GM12875 (cell line): ENCODE measurements at regions not wholly inside any gene's neighbourhood (a gene's known extent, or its start where the extent isn't known, plus 50 kb on each side); places are given as distances from the start of the nearest gene placed in this dataset.
"Not testable (repeated sequence)": the region's sequence is repeated elsewhere in the genome, so short reads cannot be mapped to it uniquely, and the experiment has no call there.

Experiments used
- H3K4me3 ChIP-seq: one replicate; pipeline ENCODE4 v1.5.1; 2011; ENCODE audit warnings: low read depth, low read length, control low read depth
- TF ChIP-seq, protein P1 (sequence below): IDR thresholded peaks from 2 replicates; pipeline ENCODE4 v1.5.1; 2011; ENCODE audit warnings: low read depth, mild to moderate bottlenecking, control low read depth, inconsistent platforms, low read length, moderate library complexity, borderline replicate concordance; ENCODE audit not compliant: insufficient read depth

DNA sequence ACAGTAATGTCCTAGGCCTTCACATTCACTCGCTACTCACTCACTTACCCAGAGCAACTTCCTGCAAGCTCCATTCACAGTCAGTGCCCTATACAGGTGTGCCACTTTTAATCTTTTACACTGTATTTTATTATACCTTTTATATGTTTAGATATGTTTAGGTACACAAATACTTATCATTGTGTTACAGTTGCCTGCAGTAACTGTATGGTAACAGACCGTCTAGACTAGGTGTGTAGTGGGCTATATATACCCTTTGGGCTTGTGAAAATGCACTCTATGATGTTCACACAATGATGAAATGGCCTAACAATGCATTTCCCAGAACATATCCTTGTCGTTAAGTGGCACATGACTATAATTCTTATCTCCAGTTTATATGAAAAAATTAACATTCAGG is 204.5 kb upstream of the HMCN1 start:
- TF ChIP-seq, protein P1, sequence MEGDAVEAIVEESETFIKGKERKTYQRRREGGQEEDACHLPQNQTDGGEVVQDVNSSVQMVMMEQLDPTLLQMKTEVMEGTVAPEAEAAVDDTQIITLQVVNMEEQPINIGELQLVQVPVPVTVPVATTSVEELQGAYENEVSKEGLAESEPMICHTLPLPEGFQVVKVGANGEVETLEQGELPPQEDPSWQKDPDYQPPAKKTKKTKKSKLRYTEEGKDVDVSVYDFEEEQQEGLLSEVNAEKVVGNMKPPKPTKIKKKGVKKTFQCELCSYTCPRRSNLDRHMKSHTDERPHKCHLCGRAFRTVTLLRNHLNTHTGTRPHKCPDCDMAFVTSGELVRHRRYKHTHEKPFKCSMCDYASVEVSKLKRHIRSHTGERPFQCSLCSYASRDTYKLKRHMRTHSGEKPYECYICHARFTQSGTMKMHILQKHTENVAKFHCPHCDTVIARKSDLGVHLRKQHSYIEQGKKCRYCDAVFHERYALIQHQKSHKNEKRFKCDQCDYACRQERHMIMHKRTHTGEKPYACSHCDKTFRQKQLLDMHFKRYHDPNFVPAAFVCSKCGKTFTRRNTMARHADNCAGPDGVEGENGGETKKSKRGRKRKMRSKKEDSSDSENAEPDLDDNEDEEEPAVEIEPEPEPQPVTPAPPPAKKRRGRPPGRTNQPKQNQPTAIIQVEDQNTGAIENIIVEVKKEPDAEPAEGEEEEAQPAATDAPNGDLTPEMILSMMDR: no peak
- no peak overlapping the region for H3K4me3 ChIP-seq

DNA sequence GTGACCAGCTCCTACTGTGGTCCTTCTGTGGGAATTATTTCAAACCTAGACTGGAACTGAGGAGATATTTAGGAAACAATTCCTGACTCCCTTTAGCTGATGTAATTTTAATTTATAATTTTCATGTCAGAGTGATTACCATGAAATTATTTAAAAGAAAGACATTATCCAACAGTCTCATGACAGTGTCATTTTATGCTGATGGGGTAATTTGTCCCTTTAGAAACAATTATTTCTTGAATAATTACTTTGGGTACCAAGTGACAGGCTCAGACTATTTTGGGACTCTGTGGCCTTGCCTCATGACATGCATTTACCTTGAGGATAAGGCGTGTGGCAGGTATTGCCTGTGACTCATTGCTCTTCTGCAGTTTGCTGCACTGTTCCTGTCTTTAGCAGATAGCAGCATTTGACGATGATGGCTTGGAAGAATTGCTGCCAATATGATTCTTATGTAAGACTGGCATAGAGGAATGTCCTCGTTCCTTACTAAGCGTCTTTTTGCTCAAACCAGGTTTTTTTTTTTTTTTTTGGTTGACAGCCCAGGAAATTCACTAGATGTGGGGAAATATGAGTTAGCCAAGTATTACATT is 206.0 kb upstream of the HMCN1 start:
- TF ChIP-seq, protein P1: no peak
- no peak overlapping the region for H3K4me3 ChIP-seq

GRCh38 chr1:185526344-185527307 is 207.6 kb upstream of the HMCN1 start:
- TF ChIP-seq, protein P1: no peak
- H3K4me3 ChIP-seq: no peak overlapping the region

- TF ChIP-seq, protein P1: no peak
- no peak overlapping the region for H3K4me3 ChIP-seq
Measured at GRCh38 chr1:185520188-185520920, 203.3 kb upstream of the IVNS1ABP start.

DNA sequence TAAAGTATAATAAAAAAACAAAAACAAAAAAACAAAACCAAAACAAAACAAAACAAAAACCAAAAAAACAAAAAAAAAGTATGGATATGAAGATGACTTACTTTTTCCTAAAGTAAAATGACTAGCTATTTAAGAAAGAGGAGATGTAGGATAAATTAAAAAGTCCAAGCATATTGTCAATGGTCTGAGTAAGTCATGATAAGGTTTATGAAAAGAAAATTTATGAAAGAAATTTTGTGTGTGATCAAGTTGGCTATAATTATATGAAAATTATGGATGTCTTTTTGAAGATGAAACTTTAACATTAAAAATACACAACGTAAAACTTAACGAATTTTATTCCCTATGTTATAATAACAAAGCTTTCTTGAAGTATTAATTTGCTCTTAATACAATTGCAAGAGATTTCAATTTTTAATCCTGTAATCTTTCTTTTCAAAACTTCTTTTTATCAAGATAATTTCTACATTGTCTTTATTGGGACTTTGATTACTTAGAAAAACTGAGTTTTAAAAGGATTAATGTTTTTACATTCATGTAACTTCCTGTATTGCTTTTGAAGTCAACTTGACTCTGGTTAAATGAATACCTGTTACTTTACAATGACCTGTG is 200.9 kb upstream of the IVNS1ABP start:
- TF ChIP-seq, protein P1: no peak
- H3K4me3 ChIP-seq: no peak overlapping the region

DNA sequence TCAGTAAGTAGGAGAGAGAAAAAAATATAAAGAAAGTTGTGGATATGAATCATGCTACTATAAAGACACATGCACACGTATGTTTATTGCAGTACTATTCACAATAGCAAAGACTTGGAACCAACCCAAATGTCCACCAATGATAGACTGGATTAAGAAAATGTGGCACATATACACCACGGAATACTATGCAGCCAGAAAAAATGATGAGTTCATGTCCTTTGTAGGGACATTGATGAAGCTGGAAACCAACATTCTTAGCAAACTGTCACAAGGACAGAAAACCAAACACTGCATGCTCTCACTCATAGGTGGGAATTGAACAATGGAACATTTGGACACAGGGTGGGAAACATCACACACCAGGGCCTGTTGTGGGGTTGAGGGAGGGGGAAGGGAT is 200.3 kb upstream of the IVNS1ABP start:
- H3K4me3 ChIP-seq: not testable (repeated sequence)

- no peak overlapping the region for H3K4me3 ChIP-seq
- TF ChIP-seq, protein P1: no peak
Measured at GRCh38 chr1:185515696-185516095, 198.7 kb upstream of the IVNS1ABP start.
